ENCODE measurements at regions not wholly inside any gene's neighbourhood (a gene's known extent, or its start where the extent isn't known, plus 50 kb on each side); places are given as distances from the start of the nearest gene placed in this dataset.
A peak's percentile ranks its signal among the peaks of the same experiment; 100 is the strongest.

DNA sequence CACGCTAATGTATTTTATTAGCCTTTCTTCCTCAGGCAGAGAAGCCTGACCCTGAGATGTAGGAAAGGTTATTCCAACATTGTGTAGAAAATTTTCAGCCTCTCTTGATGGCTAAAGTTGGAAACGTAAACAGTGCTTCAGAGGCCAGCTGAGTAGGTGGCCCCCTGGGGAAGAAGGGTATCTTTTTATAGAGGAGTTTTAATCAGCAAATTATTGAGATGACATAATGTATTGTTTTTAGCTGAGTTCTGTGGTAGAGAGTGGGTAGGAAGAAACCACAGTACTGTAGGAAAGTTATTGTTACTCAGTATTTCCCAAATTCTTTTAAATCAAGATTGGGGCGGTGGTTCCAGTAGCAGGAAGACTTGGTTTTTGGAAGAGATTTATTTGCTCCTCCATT lies 268.8 kb downstream of the DLEU7 start:
- peak; percentile 57 for DNase-seq (ENCODE audit: low read depth)

DNA sequence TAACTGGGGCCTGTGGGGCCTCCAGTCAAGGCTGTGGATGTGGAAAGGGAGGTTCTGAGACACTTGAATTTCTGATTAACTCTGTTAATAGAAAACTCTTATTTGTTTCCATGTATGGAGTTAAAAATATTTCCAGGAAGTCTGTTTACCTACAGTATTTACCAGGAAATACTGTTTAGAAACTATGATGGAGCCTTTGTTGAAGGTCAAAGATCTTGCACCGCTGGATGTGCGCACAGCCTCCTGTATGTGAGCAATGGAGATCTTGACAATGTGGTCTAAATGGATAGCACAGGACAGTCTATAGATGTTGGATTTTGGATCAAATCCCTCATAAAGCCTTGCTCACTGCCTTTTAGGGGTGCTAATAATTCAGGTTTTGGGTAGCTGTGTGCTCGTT lies 268.4 kb downstream of the DLEU7 start:
- no peak for DNase-seq (ENCODE audit: low read depth)

DNA sequence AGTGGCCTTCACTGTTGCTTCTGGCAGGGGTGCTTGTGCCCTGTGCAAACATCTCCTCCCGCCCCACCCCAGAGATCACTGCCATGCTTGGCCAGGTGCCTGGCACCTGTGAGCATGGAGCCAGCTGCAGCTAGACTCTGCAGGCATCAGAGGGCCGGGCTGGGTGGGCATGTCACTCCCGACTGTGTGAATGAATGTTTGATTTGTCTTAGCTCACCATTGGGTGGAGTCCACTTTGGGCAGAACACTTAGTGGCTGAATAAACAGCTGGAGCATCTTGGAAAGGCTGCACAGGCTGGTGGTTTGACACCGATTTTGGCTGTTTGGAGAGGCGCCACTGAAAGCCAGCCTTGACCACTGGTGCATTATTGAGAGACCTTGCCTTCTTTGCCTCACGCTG lies 267.3 kb downstream of the DLEU7 start:
- peak; percentile 14 for DNase-seq (ENCODE audit: low read depth)

DNA sequence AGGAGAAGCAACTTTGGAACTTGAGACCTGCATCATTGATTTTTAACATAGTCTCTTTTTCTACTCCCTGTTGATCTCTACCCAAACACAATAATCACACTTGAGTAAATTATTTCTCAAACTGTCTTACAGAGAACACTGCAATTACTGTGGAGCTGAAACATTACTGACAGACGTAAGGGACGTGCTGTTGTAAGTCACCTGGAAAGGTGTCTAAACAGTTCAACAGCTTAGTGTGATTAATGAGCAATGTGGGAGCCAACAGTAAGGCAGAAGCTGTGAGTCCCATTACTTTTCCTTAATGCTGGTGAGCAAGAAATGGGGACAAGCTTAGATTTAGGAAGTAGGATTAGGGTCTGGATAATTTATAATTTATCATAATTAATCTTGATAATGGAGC lies 265.7 kb downstream of the DLEU7 start:
- DNase-seq (ENCODE audit: low read depth): no peak

DNA sequence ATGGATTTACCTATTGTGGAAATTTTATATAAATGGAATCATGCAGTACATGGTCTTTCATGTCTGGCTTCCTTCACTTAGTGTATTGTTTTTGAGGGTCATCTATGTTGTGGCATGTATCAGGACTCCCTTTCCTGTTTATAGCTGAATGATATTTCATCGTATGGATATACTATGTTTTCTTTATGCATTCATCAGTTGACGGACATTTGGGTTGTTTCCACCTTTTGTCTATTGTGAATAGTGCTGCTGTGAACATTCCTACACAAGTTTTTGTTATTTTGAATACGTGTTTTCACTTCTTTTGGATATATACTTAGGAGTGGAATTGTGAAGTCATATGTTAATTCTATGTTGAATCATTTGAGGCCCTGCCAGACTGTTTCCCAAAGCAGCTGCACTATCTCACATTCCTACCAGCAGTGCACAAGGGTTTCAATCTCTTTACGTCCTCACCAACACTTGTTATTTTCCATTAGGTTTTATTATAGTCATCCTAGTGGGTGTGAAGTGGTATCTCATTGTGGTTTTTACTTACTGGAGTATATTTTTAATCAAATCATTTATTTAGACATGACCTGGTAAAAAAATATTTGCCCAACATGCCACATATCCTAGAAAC lies 262.7 kb downstream of the DLEU7 start:
- peak; percentile 36 for DNase-seq (ENCODE audit: low read depth)

DNA sequence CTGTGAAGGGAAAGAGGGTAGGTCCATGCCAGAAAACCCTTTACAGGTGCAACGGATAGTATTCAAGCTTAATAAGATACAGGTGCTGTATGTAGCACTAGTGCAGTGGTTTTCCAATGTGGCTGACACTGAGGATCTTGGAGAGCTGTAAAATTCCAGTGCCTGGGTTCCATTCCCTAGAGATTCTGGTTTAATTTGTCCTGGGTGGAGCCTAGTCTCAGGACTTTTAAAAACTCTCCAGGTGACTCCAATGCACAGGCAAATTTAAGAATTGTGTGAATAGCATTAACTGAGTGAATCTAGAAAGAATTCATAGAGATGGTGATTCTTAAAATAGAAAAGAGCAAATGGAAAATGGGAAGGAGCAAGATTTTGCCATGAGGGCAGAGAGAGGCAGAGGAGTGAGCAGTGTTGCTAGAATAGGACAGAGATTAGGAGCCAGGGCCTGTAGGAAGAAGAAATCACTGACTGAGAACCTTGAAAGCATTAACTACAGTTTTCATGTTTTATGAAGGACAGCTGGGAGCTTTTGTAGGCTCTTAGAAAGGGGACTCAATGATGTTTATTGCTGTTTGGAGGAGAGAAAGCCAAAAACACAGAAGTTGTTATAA lies 261.8 kb downstream of the DLEU7 start:
- no peak for DNase-seq (ENCODE audit: low read depth)

DNA sequence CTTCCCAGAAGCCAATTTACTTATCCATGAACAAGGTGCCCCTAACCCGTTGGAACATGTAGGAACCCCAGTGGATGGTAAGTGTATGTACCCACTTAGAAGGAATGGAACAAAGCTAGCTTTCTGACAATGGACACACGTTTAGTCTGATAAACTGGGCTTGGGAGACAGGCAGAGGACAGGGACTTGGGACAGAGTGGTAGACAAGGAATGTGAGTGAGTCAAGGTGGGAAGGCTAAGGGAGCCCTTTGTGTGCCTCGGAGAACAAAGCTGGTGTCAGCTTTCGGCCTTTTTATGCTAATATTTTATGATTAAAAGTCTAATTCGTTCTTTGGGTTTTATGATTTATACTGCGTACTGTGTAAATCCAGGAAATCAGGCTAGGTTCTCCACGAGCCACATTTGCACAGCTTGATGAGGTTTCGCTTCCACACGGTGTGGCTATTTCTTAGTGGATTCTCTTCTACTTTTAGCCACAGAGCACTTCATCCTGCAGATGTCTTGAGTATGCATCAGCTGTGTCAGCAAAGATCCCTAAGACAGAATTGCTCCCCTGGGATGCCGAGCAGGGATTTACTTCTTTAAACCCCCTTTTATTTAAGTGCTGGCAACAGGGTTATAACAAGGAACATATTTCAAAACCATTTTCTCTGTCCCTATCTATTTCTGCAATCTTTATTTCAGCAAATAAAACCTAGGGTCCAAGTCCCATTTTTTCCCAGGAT lies 258.5 kb downstream of the DLEU7 start:
- DNase-seq (ENCODE audit: low read depth): no peak

DNA sequence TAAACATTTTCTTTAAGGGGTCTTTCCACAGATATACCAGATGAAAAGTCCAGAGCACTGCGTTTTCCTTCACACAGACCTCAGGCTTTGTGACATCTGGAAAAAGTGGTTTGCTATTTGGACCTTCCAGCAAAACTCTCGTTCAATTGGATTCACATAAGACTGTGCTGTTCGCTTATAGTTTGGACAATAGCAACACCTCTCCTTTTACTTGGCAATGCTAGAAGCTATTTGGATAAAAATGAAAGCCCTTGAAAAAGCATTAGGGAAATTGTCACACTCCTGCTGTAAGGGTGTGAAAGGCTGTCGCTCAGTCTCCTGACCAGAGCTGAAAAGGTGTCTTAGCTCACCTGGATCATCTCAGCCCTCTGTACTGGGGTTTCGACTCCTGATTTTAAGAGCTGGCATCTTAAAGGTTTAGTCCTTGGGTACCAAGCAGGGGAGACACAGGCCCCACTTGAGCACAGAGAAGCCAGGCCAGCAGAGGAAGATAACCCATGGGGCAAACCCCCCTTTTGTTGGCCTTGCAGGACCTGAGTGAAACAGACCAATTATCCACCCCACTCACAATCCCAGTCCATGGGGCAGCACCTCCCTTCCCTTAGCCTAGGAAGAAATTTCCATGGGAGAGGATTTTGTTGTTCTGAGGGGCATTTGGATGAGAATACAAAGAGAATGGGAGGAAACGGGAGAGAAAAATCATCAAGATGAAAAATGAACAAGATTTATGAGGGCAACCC lies 257.6 kb downstream of the DLEU7 start:
- DNase-seq (ENCODE audit: low read depth): no peak

DNA sequence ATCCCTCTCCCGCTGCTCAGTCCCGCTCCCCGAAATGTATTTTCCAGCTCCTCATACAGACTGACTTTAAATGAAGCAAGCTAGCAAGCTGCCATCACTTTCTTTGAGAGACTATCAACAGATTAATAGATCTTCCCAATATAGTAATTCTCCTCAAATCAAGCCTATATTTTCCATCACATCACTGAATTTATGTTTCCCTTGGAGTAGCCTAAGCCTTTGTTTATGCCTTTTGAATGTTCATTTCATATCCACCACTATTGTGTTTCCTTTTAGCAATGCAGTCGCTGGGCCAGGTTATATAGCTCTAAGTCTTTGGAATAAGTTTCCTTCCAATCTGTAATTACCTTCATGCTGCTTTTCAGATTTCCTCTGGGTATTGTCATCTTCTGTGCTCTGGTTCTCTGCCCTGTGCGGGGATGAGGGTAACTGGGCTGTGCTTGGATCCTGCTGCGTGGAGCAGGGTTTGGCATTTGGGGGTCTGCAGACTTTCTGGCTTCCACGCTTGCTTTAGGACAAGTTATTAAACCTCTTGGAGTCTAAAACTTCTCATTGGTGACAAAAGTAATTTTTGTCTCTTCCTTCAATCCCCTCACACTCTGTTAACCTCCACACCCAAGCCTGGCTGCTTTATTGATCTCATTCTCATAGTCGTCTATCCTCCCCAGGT lies 256.9 kb downstream of the DLEU7 start:
- no peak for DNase-seq (ENCODE audit: low read depth)

DNA sequence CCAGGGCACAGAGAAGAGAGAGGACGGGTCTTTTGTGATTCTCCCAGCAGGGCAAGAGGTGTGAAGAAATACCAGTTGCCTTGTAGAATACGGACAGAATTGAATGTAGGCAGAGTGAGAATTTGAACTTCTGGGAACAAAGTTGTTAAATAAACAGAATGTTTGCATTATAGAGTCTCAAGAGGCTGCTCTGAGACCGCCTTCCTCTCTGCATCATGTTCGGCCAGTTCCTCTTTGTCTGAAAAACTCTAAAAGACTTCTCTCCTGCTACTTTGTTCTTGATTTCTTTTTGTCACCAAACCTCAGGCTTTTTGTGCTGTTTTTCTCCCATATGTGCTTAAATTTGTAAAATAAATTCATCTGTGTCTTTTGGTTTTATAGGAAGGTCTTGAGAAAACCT lies 256.4 kb downstream of the DLEU7 start:
- no peak for DNase-seq (ENCODE audit: low read depth)

DNA sequence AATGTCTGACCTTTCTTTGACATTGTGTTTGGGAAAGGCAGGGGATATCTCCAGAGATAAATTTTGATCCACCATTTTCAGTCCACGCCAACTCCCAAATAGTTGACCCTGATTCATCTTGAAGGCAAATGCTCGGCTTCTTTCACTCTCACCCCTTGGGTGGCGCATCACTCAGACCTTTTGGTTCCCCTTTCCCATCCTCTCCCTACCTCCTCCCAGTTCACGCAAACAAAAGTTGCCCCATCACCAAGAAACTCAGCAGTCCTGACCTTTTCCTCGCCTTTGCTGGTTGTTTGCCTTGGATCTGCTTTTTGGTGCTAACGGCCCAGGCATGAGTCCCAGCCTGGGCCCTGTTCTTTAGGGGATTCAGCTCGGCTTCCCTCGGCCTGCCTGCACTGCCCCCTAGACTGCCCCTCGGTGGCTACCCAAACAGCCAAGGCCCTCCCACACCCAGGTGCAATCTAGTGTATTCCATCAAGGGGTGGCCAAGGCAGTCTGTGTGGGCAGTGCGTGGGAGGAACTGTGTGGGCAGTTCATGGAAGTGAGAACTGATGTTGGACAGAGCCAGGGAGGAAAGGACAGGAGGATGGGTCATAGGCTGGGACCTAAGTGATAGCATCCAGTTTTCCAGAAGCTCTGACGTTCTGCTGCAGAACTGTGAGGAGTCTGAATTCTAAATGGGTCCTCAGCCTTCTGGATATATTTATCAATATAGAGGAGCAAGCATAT lies 255.7 kb downstream of the DLEU7 start:
- DNase-seq (ENCODE audit: low read depth): no peak

DNA sequence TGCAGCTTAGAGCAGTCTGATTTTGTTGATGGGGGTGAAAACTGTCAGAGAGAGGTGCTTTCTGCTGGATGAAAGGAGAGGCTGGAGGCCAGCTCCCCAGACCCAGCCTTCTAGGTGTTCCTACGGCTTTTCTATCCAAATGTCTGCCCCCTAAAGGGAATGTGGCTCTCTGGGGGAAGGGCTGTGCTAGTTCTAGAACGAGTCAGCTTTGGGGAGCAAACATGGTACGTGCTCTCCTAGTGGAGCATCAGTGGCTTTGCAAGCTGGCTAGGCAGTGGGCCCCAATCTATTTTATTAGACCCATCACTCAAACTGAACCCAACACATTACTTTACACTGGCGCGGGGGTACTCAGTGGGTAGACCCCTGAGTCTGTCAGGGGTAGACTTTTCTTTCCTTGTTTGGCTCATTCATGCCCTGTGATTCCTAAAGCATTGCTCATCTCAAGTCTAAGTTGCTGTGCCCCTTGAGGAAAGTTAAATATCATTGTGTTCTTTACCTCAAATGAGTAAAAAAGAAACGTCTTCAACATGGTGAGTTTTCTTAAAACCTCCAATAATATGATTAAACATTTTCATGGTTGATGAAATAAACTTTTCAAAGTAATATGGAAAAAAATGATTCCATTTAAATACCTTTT lies 254.9 kb downstream of the DLEU7 start:
- peak; percentile 22 for DNase-seq (ENCODE audit: low read depth)

DNA sequence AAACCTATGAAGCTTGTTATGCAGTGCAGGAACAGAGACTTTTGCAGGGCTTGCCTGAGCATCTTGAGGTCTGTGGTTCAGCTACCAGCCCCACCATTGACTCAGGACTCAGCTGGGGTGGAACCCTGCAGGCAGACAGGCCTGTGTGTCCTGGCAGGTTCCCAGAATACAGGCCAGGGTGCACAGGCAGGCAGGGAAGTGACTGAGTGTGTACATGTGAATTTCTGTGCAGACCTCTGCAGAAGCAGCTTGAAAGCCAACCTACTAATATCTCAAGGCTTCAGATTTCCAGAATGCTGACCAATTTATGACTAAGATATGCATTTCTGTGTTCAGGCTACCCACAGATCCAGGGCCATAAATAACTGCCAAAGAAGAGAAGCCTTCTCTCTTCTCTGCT lies 254.4 kb downstream of the DLEU7 start:
- DNase-seq (ENCODE audit: low read depth): peak; percentile 93

DNA sequence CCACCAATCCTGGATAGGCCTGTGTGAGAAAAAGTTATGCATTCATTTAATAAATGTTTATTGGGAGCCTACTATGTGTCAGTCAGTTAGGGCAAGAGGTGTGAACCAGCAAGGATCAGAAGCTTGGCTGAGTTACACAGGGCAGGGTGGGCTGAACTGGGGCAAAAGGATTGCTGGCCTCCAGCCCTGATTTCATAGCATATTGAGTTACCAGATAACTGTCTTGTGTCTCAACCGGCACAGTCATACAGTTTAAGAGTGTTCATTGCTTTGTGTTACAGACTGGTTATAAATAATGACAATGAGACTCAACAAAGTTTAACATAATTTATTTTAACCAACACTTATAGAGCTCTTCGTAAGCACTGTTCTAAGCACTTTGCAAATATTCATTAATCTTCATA lies 253.8 kb downstream of the DLEU7 start:
- peak; percentile 84 for DNase-seq (ENCODE audit: low read depth)

DNA sequence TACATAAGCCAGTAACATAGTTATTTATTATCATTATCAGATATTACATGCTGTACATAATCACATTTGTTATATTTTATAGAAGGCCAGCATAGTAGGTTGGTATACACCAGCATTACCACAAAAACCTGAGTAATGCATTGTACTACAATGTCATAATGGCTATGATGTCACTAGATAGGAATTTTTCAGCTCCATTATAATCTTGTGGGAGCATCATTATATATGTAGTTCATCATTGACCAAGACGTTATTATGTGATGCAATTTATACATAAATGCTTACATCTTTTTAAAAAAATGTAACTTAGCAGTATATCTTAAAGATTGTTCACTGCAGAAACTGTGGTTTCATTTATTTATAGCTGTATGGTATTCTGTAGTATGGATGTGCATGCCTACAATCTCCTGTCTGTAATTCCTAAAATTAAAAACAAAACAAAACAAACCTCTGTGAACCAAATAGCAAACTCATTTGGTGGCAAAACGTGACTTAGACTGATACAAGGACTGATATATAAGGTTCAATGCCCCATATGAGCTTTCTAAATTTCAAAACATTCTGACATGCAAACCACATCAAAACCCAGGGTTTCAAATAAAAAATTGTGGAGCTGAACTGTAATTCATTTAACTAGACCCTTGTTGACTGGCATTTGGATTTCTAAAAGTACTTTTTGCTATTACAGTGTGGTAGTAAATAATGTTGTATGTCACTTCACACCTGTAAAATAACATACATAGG lies 250.9 kb downstream of the DLEU7 start:
- peak; percentile 53 for DNase-seq (ENCODE audit: low read depth)

DNA sequence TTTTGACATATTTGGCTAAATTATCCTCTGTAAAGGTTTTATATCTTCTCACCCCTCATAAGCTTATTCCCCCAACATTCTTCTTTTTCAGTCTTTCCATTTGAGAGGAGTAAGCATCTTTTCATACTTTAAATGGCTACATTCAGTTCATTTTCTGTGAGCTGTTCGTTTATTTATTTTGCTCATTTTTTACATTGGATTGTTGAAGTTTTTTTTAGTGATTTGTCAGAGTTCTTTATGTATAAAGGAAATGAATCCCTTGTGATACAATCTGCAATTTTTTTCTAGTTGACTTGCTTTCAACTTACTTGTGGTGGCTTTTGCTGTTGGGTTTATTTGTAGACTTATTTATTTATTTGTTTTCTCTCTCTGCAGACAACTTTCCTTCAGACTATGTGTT lies 250.3 kb downstream of the DLEU7 start:
- DNase-seq (ENCODE audit: low read depth): no peak

DNA sequence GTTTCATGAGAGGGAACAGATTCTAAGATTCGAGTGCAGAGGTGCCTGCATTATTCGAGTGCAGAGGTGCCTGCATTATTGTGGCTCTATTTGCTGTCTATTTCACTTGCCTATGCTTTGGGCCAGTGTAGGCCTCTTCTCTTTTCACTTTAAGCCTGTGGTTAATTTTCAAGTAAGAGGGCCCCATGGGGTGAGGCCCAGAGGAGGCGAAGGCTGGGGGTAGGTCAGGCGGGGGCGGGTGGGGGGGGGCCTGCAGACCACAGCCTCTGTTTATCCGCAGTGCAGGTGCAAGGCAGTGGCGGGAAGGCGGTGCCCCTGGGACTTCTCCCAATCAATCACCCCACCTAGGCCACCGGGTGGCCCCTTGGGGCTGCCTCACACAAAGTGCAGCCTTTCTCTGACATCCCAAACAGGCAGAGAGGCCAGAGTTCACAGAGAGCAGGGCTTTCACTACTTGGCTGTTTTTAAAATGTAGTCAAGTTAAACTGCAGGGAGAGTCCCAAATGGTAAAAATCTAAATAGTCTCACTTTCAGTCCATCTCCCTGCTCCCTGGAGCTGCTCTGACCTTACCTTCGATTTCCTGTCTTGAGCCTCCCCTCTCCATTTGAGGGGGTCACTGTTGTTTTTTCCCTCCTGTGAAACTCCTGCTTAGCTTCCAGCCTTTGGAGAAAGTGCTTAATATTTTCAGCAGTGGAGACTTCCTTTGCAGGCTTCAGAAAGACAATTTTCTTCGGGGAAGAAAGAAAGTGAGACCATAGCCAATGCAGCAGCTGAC lies 249.0 kb downstream of the DLEU7 start:
- no peak for DNase-seq (ENCODE audit: low read depth)

DNA sequence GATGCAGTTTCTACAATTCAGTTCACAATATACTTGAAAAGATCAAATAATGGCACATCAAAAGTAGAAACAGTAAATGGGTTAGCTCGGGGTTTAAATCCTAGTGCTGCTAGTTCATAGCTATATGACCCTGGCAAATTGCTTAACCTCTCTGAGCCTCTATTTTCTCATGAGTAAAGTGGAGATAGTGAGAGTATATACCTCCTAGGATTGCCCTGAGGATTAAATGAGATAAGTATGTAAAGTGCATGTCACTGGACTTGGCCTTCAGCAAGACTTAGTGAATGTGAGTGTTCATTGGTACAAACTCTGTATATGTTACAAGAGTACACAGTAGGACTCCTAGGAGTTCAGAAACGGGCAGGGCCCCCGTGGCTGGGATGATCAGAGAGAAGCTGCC lies 248.3 kb downstream of the DLEU7 start:
- DNase-seq (ENCODE audit: low read depth): no peak

DNA sequence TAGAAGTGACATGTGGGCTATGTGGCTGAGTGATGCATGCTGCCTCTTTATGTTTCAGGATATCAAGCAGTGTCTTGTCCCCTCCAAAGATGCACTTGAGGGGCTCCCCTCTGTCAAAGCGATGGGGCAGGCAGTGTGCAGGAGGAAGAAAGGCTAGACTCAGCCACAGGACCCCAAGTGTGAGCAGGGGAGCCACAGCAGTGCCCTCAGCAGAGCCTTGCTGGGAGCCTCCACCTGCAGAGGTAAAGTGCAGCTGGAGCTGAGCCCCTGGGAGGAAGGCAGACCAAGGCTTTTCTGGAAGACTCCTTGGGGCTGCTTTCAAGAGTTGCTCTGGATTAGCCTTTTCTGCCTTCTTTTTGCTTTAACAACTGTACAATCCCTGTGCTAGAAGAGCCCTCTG lies 247.3 kb downstream of the DLEU7 start:
- no peak for DNase-seq (ENCODE audit: low read depth)
